Neural progenitor cell (in vitro differentiated cells): ENCODE measurements at regions not wholly inside any gene's neighbourhood (a gene's known extent, or its start where the extent isn't known, plus 50 kb on each side); places are given as distances from the start of the nearest gene placed in this dataset.

Source experiments
- DNase-seq: peaks from one replicate; pipeline ENCODE4 v3.0.0-alpha.2; 2016; ENCODE audit warnings: low spot score
- H2AFZ ChIP-seq: fragments of 200-600 bp; sonication (generic); replicated peaks from 2 replicates; pipeline ENCODE4 v1.6.1; 2016; ENCODE audit warnings: antibody characterized with exemption
- H3F3A ChIP-seq: fragments of 200-600 bp; sonication (generic); 2 replicates; pipeline ENCODE4 v1.6.1; 2016; ENCODE audit warnings: antibody characterized with exemption, low read depth
- H3K27ac ChIP-seq: fragments of 200-600 bp; sonication (generic); 2 replicates; pipeline ENCODE4 v1.5.1; 2016; ENCODE audit warnings: mild to moderate bottlenecking
- H3K27me3 ChIP-seq: fragments of 200-600 bp; sonication (generic); 2 replicates; pipeline ENCODE4 v1.6.1; 2016; ENCODE audit warnings: mild to moderate bottlenecking, moderate library complexity
- H3K36me3 ChIP-seq: fragments of 200-600 bp; sonication (generic); 2 replicates; pipeline ENCODE4 v1.5.1; 2016
- H3K4me1 ChIP-seq: fragments of 200-600 bp; sonication (generic); 2 replicates; pipeline ENCODE4 v1.6.1; 2016; ENCODE audit warnings: mixed run types
- H3K4me2 ChIP-seq: fragments of 200-600 bp; sonication (generic); 2 replicates; pipeline ENCODE4 v1.6.1; 2016
- H3K4me3 ChIP-seq: fragments of 200-600 bp; sonication (generic); 2 replicates; pipeline ENCODE4 v1.5.1; 2016
- H3K79me2 ChIP-seq: fragments of 200-600 bp; sonication (generic); 2 replicates; pipeline ENCODE4 v1.6.1; 2016; ENCODE audit warnings: low read depth
- H3K9ac ChIP-seq: fragments of 200-600 bp; sonication (generic); 2 replicates; pipeline ENCODE4 v1.6.1; 2016
- H3K9me3 ChIP-seq: fragments of 200-600 bp; sonication (generic); 2 replicates; pipeline ENCODE4 v1.5.1; 2016; ENCODE audit warnings: low read depth
- H4K20me1 ChIP-seq: fragments of 200-600 bp; sonication (generic); 2 replicates; pipeline ENCODE4 v1.6.1; 2016; ENCODE audit warnings: low read depth
- H3K27ac Mint-ChIP-seq: 3 replicates; pipeline ENCODE4 v1.8.0; 2021; ENCODE audit warnings: mixed read lengths
- H3K27me3 Mint-ChIP-seq: 2 replicates; pipeline ENCODE4 v1.8.0; 2022; ENCODE audit warnings: low read depth, mild to moderate bottlenecking, inconsistent platforms, moderate library complexity, mixed read lengths; ENCODE audit not compliant: insufficient read depth
- H3K36me3 Mint-ChIP-seq: 3 replicates; pipeline ENCODE4 v1.8.0; 2021; ENCODE audit warnings: mixed read lengths
- H3K4me1 Mint-ChIP-seq: 3 replicates; pipeline ENCODE4 v1.8.0; 2021; ENCODE audit warnings: mixed read lengths
- H3K4me3 Mint-ChIP-seq: 3 replicates; pipeline ENCODE4 v1.8.0; 2021; ENCODE audit warnings: mild to moderate bottlenecking, moderate library complexity, mixed read lengths
- H3K9me3 Mint-ChIP-seq: 3 replicates; pipeline ENCODE4 v1.8.0; 2020; ENCODE audit warnings: mixed read lengths
- EZH2 ChIP-seq: fragments of 200-600 bp; sonication (generic); IDR thresholded peaks from 2 replicates; pipeline ENCODE4 v1.6.1; 2017; ENCODE audit warnings: antibody characterized with exemption, mild to moderate bottlenecking, moderate library complexity
- EZH2phosphoT487 ChIP-seq: fragments of 200-600 bp; sonication (generic); IDR thresholded peaks from 2 replicates; pipeline ENCODE4 v1.6.1; 2017; ENCODE audit warnings: antibody characterized with exemption
- TF ChIP-seq, protein P1 (sequence below): fragments of 200-600 bp; sonication (generic); IDR thresholded peaks from 2 replicates; pipeline ENCODE4 v1.5.1; 2017; ENCODE audit warnings: antibody characterized with exemption, mild to moderate bottlenecking

- no peaks in the 10 kb centered on the region for H3K36me3 ChIP-seq
- H4K20me1 ChIP-seq = no peaks in the 10 kb centered on the region
- Mint-ChIP-seq H3K36me3 (no peaks in the 10 kb centered on the region), H3K27me3 (peaks cover 24% of the 10 kb centered on the region), H3K4me1 (peaks cover 45% of the 10 kb centered on the region), H3K27ac (peak overlapping the region; percentile 98), H3K4me3 (peak overlapping the region; percentile 20), H3K9me3 (peaks cover 2% of the 10 kb centered on the region)
- no peaks in the 10 kb centered on the region for H3K27me3 ChIP-seq
- H3K4me3 ChIP-seq = no peak overlapping the region
- no peaks in the 10 kb centered on the region for H3K79me2 ChIP-seq
- no peaks in the 10 kb centered on the region for H3K9me3 ChIP-seq
- H3F3A ChIP-seq = peaks cover 20% of the 10 kb centered on the region
- H3K4me2 ChIP-seq = peak overlapping the region; percentile 55
- peaks cover 22% of the 10 kb centered on the region for H3K4me1 ChIP-seq
- no peak overlapping the region for H3K27ac ChIP-seq
- no peak overlapping the region for H2AFZ ChIP-seq
- H3K9ac ChIP-seq = no peak overlapping the region
- no peak for TF ChIP-seq EZH2phosphoT487
- TF ChIP-seq, protein P1, sequence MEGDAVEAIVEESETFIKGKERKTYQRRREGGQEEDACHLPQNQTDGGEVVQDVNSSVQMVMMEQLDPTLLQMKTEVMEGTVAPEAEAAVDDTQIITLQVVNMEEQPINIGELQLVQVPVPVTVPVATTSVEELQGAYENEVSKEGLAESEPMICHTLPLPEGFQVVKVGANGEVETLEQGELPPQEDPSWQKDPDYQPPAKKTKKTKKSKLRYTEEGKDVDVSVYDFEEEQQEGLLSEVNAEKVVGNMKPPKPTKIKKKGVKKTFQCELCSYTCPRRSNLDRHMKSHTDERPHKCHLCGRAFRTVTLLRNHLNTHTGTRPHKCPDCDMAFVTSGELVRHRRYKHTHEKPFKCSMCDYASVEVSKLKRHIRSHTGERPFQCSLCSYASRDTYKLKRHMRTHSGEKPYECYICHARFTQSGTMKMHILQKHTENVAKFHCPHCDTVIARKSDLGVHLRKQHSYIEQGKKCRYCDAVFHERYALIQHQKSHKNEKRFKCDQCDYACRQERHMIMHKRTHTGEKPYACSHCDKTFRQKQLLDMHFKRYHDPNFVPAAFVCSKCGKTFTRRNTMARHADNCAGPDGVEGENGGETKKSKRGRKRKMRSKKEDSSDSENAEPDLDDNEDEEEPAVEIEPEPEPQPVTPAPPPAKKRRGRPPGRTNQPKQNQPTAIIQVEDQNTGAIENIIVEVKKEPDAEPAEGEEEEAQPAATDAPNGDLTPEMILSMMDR = no peak
- no peak for TF ChIP-seq EZH2
- DNase-seq = no peak
These were observed 544.4 kb downstream of the MIAT start for GRCh38 chr22:27201741-27202140.

- H3K36me3 Mint-ChIP-seq = no peaks in the 10 kb centered on the region
- peak overlapping the region; percentile 70 for H3K4me3 Mint-ChIP-seq
- DNase-seq = no peak
- no peak overlapping the region for H2AFZ ChIP-seq
- H3K27me3 ChIP-seq = no peaks in the 10 kb centered on the region
- no peaks in the 10 kb centered on the region for H3K36me3 ChIP-seq
- H3K9me3 Mint-ChIP-seq = peaks cover 2% of the 10 kb centered on the region
- no peak overlapping the region for H3K9ac ChIP-seq
- no peak overlapping the region for H3K4me3 ChIP-seq
- no peaks in the 10 kb centered on the region for H4K20me1 ChIP-seq
- no peaks in the 10 kb centered on the region for H3K79me2 ChIP-seq
- peaks cover 48% of the 10 kb centered on the region for H3K4me1 Mint-ChIP-seq
- H3K27me3 Mint-ChIP-seq = peaks cover 16% of the 10 kb centered on the region
- TF ChIP-seq EZH2phosphoT487 (no peak), EZH2 (no peak)
- TF ChIP-seq, protein P1 = no peak
- no peaks in the 10 kb centered on the region for H3K9me3 ChIP-seq
- peak overlapping the region; percentile 55 for H3K27ac ChIP-seq
- H3F3A ChIP-seq = peaks cover 20% of the 10 kb centered on the region
- peak overlapping the region; percentile 55 for H3K4me2 ChIP-seq
- H3K4me1 ChIP-seq = peaks cover 22% of the 10 kb centered on the region
- peak overlapping the region; percentile 98 for H3K27ac Mint-ChIP-seq
These were observed 545.9 kb downstream of the MIAT start for GRCh38 chr22:27203276-27203660.

DNA sequence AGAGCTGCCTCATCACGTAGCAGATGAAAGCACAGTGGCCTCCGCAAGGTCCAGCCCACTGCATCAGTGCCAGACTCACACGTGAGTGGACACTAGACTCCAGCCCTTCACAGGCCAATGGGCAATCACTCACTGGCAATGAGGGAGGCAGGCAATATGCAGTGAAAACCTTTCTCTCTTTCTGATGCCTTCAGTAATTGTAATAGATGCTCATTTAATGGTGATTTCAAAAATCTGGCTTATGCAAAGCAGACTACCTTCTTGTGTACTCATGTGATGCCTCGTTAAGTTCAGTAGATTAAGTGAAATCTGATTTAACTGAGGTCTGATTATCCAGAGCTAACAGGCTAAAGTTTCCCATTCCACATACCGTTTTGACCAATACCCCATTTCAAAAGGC lies 546.9 kb downstream of the MIAT start:
- TF ChIP-seq EZH2 (no peak), EZH2phosphoT487 (no peak)
- TF ChIP-seq, protein P1 = no peak
- no peaks in the 10 kb centered on the region for H4K20me1 ChIP-seq

More for the DNA sequence above, 546.9 kb downstream of the MIAT start:
- H3K4me1 Mint-ChIP-seq = peaks cover 48% of the 10 kb centered on the region
- no peak overlapping the region for H3K27ac Mint-ChIP-seq
- no peaks in the 10 kb centered on the region for H3K9me3 ChIP-seq
- H2AFZ ChIP-seq = no peak overlapping the region
- H3K36me3 ChIP-seq = no peaks in the 10 kb centered on the region
- H3K4me2 ChIP-seq = no peak overlapping the region
- H3K4me1 ChIP-seq = peaks cover 22% of the 10 kb centered on the region
- H3K9me3 Mint-ChIP-seq = peaks cover 2% of the 10 kb centered on the region
- no peak overlapping the region for H3K4me3 ChIP-seq
- no peaks in the 10 kb centered on the region for H3K27me3 ChIP-seq
- peaks cover 16% of the 10 kb centered on the region for H3F3A ChIP-seq
- no peak for DNase-seq
- H3K27me3 Mint-ChIP-seq = peaks cover 17% of the 10 kb centered on the region
- H3K79me2 ChIP-seq = no peaks in the 10 kb centered on the region
- H3K27ac ChIP-seq = no peak overlapping the region
- H3K4me3 Mint-ChIP-seq = no peak overlapping the region
- no peak overlapping the region for H3K9ac ChIP-seq
- no peaks in the 10 kb centered on the region for H3K36me3 Mint-ChIP-seq
